CMK (cell line): ENCODE measurements at regions not wholly inside any gene's neighbourhood (a gene's known extent, or its start where the extent isn't known, plus 50 kb on each side); places are given as distances from the start of the nearest gene placed in this dataset.

Experiments
- DNase-seq: peaks from one replicate; pipeline ENCODE4 v3.0.0-alpha.2; 2010; ENCODE audit warnings: low read depth

DNA sequence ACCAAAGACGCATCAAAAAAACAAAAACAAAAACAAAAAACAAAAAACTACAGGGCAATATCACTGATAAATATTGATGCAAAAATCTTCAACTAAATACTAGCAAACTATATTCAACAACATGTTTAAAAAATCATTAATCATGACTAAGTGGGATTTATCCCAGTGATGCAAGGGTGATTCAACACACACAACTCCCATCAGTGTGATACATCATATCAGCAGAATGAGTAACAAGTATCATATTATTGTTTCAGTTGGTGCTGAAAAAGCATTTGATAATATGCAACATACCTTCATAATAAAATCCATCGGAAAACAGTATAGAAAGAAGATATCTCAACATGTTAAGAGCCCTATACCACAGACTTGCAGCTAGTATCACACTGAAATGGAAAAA lies 953.0 kb downstream of the AMY1C start:
- no peak for DNase-seq

DNA sequence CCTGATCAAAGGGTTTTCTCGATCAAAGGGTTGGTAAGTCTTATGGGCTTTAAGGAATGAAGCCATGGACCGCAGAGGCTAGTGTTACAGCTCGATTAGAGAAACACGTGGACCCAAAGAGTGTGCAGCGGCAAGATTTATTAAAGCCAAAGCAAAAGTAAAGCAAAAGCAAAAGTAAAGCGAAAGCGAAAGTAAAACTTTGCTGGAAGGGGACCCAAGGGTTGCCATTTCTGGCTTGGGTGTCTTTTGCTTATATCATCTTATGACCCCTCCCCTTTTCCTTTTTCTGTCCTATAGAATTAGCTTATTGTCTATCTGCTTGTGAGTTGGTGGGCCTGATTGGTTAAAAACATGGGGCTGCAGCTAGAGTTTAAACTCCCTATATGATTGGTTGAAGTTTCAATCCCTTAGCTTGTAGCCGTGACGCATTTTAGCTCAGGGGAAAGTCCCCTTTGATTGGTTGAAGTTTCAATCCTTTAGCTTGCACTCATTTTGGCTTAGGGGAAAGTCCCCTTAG lies 957.0 kb downstream of the AMY1C start:
- no peak for DNase-seq

DNA sequence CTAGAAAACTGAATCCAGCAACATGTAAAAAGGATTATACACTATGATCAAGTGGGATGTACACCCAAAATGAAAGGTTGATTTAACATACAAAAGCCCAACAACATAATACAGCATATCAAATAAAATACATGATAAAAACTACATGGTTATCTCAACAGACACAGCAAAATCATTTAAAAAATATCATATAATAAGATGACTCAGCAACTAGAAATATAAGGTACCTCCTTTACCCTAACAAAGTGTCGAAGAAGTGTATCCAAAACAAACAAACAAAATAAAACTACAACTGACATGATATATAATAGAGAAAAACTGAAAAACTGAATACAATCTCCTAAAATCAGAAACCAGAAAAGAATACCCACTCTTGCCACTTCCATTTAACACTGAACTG lies 969.1 kb downstream of the AMY1C start:
- no peak for DNase-seq

DNA sequence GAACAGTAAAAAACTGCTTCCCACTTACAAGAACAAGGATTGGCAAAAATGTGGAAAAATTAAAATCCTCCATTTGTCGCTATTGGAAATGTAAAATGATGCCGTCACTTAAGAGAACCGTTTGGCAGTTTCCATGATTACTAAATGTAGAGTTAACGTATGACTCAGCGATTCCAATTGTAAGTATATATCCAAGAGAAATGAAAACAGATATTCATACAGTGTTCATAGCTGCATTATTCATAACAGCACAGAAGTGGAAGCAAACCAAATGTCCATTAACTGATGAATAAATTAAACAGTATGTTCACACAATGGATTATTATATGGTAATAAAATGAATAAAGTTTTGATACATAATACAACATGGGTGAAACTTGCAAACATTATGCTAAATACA lies 971.0 kb downstream of the AMY1C start:
- DNase-seq: no peak

DNA sequence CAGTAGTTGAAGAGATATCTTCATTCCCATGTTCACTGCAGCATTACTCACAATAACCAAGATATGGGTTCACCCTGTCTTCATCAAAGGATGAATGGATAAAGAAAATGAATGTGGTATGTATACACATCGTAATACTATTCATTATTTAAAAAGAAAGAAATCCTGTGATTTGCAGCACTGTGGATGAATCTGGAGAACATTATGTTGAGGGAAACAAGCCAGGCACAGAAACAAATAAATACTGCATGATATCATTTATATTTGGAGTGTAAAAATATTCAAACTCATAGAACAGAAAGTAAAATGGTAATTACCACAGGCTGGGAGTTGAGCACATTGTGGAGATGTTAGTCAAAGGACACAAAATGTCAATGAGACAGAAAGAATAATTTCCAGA lies 977.2 kb downstream of the AMY1C start:
- DNase-seq: no peak

DNA sequence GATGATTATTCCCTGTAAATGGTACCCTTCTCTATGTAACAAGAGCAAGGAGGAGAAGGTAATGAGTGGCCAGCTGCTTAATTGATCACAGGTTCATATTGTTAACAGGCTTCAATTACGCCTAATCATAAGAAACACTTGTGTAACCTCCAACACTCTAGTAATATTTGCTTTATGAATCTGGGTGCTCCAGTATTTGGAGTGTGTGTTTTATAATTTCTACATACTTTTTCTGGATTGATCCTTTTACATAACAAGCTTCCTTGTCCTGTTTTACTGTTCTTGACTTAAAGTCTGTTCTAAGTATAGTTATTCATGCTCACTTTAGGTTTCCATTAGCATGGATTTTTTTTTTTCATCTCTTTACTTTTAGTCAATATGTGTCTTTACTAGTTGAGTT lies 984.2 kb downstream of the AMY1C start:
- DNase-seq: no peak

DNA sequence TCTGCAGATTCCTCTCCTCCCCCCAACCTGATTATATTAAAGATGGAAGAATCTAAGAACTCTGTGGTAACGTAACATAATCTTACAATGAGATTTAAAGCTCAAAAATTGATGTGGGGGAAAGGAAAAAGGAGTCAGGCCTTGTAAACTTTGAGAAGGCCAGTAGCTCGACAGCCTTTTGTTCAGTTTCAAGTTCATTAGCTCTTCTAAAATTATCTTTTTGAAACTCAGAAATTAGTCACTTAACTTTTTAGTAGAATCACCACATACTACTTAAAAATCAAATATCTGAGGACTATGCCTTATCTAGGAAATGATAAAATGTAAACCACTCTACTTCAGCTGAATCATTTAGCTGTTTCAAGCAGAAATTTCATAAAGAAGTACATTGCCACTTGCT lies 996.2 kb downstream of the AMY1C start:
- DNase-seq: no peak

DNA sequence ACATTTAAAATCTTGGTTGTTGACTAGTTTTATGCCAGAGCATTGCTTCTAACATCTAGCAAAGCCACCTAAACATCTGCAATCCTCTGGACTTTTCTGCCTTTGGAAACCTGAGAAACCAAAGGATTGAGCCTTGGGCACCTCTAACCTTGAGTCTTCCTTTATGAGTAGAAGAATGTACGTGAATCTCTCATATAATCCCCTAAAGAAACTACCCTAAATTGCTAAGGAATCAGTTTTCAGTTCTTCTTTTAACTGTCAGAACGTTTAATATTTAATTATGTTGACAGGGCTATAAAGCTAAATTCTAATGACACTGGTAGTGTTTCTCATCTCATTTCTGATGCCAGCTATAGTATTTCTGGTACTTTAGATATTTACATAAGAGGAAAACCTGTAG lies 997.3 kb downstream of the AMY1C start:
- DNase-seq: no peak

DNA sequence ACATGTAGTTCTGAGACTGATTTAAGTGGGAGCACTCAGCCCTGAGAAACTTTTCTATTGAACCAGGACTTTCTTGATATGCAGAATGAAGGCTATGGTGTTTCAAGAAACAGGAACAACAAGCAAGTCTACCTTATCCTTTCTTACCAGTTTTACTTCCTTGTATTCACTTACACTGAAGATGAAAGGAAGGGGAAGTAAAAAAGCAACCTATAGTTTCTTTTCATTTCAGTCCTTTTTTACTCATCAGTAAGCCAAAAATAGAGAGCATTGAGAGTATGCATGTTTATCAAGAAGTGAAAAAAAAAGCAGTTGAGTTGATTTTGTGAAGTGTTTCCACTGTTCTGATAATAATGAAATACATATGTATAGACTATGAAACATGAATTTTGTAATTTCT lies 1010.3 kb downstream of the AMY1C start:
- no peak for DNase-seq

DNA sequence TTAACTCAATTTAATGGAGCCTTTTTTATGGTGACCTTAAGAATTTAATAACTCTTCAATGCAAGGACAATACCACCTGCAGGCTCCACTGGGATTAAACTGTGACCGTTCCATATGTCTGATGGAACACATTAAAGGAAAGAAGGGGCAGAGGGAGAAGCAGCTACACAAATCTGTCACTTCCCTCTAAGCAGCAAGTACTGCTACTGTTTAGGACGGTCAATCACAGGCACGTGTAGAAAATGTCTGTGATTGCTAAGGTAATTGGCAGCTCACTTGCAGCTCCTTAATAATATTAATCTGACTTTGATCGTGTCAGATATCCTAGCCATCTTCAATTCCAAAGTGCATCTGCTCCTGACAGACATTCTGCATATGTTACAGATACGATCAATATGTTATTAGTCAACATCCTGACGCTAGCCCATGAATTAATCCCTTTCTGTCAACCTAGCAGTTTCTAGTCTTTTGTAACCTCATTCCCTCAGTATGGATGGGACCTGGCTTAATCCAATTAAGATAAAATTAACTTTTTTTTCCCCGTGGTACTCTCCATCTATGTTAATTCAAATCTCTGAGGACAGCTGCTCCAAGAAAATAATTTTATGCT lies 1012.4 kb downstream of the AMY1C start:
- DNase-seq: no peak

DNA sequence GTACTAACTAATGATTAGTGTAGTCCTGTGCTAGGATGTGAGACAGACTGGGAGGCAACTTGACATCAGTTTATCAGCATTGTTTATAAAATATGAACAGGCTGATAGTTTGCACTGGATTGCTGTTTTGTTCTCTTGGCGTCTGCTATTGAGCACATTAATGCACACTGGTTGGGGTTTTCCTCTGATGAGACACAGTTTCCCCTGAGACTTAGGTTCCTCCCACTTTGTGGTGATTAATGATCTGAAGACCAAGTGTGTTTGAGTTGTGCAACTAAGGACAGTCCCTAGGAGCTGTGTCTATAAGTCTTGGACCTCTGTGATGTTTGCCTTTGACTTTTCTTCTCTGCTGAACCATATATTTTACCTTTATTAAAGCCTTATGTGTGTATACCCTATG lies 1015.4 kb downstream of the AMY1C start:
- no peak for DNase-seq

DNA sequence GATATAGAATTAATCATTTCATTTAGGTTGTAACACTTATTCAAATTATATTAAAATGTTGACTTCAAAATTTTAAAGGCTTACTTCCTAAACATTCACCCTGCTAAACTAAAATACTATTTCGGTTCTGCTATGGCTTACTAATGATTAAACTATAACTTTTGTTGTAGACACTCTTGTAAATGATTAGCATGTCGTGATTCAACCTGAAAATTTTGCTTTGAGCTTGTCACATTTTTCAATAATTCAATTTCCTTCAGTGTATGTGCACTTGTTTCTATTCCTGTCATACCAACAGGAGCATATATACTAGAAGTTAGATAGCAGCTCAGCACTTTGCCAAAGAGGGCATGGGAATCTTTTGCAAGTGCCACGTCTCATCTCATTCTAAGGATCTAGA lies 1018.8 kb downstream of the AMY1C start:
- DNase-seq: no peak

DNA sequence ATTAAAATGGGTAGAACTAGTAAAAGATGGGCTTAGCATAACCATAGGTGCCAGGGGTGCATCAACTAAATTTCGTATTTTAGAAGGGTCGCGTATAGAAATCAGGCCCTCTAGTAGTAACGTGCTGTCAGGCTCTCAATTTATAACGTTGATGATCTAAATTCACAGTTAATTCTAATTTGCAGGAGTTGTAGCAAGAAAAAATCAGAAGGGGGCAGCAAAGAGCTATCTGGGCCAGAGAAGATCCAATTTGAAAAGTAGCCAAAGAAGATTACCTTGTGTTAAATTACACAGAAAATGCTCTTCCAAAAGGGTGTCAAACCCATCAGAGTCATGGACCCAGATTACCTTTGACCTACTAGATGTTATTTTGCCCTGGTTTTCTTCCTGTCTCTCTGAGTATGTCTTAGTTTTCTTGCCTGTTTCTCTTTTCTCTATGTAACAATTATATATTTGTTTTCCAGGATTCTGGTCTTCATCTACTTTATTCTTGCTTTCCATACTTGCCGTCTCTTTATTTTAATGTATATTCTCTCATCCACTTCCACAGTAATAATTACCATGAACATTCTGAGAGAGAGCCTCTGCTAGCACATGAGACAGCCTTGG lies 1030.9 kb downstream of the AMY1C start:
- no peak for DNase-seq

DNA sequence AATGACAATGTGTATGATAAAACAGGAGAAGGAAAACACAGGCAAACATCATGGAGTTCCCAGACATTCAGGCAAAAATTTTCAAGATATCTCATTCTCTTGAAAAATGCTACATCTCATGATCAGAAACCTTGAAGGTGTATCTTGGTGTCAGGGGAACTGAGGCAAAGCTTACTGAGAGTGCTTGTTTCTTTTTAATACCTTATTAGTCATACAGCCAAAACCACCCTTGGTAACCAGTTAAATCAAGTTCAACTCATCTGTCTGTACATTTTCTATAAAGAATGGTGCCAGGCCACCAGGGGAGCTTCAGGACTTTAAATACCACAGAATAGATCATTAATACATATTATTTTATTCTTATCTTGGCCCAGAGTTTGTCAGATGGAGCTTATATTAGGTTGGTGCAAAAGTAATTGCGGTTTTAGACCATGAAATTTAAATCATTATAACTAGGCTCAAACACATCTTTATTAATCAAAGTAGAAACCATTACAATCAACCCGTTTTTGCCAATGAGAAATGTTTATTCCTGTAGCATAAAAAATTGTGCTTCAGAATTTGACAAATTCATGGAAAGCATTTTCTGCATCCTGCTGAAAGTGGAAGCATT lies 1036.0 kb downstream of the AMY1C start:
- DNase-seq: no peak

DNA sequence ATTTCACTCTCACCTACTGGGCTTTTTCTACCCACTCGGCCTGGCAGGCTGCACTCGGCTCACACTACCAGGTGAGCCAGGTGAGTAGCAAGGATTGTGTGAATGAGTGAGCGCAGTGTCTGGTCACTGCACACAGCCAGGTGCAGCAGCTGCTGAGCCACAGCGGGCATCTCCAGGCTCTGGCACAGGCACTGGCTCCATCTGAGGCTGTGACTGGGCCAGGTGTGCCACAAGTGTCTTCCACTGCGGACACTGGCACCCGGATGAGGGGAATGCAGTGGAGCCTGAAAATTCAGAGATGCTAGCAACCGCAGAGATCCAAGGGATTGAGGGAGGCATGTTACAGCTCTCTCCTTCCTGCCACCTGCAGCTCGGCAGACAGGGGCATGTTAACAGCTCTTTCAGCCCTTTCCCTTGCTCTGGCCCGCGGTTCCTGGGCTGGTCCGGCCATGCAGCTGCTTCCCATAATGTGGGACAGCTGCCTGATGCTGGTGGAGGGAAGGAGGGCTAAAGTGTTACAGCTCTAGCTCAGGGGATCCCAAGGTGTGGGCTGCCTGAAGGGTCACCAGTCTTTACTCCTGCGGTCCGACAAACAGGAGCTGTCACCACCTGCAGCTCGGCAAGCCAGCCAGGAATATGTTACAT lies 1038.3 kb downstream of the AMY1C start:
- no peak for DNase-seq

DNA sequence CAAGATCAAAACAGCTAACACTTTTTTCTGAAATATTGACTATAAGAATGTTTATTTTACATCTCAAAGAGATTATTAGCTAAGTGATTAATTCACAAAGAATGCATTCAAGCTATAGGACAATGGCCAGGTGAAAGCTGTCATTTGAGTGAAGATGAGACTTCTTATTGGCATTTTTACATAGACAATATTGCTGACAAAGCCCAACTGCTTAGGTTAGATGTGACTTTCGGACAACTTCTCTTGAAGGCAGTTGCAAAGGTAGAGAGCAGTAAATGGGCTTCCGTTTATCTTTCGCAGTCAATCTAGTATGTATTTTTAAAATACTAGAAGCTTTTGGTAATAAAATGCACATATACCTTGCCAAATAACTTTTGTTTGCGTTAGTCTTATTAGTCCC lies 1041.3 kb downstream of the AMY1C start:
- DNase-seq: no peak

DNA sequence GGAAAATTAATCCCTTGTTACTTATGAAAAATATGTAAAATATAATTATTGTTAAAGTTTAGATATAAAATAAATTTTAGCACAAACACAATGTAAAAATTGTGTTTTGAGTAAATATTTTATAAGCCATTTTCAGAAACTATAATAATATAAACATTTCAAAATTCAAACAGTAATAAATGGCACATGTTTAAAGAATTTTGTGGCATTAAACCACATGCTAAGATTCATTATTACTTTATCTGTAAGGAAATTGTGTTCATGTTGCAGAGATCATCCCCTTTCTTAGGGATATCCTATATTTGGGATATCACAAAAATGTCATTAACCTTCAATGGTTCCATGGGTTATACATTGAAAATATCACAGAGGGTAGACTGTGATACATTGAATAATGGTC lies 1044.3 kb downstream of the AMY1C start:
- no peak for DNase-seq

DNA sequence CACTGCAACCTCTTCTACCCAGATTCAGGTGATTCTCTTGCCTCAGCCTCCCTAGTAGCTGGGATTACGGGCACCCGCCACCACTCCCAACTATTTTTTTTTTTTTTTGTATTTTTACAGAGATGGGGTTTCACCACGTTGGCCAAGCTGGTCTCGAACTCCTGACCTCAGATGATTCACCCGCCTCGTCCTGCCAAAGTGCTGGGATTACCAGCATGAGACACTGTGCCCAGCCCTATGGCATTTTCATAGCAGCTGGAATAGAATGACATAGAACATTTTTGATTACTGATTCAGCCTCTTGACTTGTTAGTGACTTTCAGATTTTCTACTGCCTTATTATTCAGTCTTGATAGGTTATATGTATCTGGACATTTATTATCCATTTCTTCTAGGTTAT lies 1046.2 kb downstream of the AMY1C start:
- no peak for DNase-seq

DNA sequence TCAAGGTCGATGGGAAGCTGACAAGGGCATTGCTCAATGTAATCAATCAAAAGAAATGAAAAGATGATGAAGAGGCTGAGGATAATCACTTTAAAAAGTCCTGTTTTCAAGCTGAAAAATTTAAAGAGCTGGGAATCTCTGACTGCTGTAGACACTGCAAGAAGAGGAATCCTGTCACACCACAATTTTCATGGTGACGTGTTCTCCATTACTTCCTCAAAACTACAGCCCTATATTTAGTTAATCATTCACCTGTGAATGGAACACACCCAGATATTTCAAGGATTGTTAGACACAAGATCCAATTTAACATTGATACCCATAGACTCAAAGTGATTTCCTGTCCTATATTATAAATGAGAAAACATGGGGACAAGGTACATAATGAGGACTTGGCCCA lies 1048.3 kb downstream of the AMY1C start:
- DNase-seq: no peak

DNA sequence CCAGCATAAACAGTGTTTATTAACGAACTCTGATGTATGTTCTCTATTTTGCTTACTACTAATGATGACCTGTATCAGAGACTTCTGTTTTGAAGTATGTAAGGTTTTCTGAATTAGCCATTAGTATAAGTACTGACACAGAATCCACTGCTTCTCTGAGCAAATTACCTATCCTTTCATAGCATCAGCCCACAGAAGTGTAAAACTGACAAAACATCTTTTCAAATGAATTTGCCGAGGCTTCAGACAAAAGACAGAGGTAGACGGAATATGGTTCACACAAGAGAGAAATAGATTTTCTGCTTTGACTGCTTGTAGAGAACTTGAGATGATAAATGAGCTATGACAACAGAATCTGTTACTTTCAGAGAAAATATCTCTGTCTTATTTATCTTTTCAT lies 1051.6 kb downstream of the AMY1C start:
- no peak for DNase-seq

DNA sequence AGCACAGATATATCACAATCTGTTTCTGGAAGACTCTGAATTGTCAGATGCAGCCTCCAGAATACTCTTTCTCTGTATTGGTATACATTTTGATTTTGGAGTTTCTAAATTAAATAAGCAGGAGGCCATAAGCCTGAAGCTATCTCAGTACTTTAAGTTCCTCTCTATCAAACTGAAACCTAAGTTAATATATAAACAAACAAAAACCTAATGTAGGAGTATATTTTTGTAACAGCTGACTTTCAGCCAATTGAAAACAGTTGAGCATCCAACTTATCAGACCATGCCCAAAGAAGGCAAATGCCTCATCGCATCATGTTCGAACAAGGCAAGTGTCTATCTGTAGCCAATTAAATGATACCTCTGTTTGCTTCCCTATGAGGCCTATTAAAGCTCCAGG lies 1054.4 kb downstream of the AMY1C start:
- DNase-seq: no peak

DNA sequence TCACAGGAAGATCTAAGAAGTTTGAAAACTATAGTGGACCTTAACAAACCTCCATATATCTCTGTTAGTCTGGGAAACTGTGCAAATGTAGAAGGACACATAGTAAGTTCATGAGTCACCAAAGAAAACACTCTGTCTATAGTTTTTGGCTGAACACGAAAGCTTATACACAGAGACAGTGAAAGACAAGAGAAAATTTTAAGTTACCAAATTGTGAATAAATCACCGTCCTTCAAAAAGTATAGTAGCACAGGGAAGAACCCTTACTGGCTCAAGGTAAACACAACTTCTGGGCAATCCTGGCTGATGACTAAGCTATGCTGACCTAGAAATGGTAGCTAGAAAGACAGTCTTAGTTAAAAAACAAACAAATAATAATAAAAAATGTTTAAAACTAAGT lies 1057.9 kb downstream of the AMY1C start:
- DNase-seq: no peak

DNA sequence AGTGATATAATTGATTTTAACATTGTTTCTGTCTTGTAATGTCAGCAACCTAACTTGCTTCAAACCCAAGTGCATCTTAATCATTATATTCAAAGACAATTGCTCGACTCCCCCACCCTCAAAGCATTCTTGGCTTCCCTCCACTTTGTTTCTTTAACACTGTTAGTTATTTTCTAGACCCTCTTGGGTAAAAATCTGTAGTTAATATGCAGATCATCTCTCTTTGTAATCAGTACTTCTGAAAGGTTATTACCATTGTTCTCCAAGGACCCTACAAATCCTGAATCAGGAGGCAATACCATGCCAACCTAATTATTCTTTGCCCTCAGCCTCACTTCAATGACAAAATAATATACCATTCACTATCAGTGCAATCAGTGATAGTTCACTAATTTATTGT lies 1075.7 kb downstream of the AMY1C start:
- DNase-seq: no peak
